GM18508 (cell line): ENCODE measurements at regions not wholly inside any gene's neighbourhood (a gene's known extent, or its start where the extent isn't known, plus 50 kb on each side); places are given as distances from the start of the nearest gene placed in this dataset.
A peak's percentile ranks its signal among the peaks of the same experiment; 100 is the strongest.
"Not testable (repeated sequence)": the region's sequence is repeated elsewhere in the genome, so short reads cannot be mapped to it uniquely, and the experiment has no call there.

Experiments
- ATAC-seq: cut with Tn5 transposase; IDR thresholded peaks from one replicate; pipeline ENCODE4 v1.9.1; 2021; ENCODE audit warnings: moderate number of reproducible peaks; ENCODE audit not compliant: insufficient read depth, unreplicated experiment

- no peak for ATAC-seq
These were observed 88.0 kb upstream of the AK4 start for GRCh38 chr1:65059930-65060538.

- no peak for ATAC-seq
These were observed 85.7 kb upstream of the AK4 start for GRCh38 chr1:65062339-65062738.

GRCh38 chr1:65063025-65063424 lies 85.0 kb upstream of the AK4 start:
- no peak for ATAC-seq

GRCh38 chr1:65064981-65065380 lies 83.0 kb upstream of the AK4 start:
- ATAC-seq, result no peak

- no peak for ATAC-seq
These were observed 82.2 kb upstream of the AK4 start for GRCh38 chr1:65065524-65066418.

- no peak for ATAC-seq
These were observed 81.6 kb upstream of the AK4 start for GRCh38 chr1:65066419-65066765.

GRCh38 chr1:65066766-65067490 lies 81.1 kb upstream of the AK4 start:
- no peak for ATAC-seq

GRCh38 chr1:65067491-65068201 lies 80.4 kb upstream of the AK4 start:
- no peak for ATAC-seq

GRCh38 chr1:65068202-65069010 lies 79.6 kb upstream of the AK4 start:
- ATAC-seq, result no peak

- no peak for ATAC-seq
These were observed 78.9 kb upstream of the AK4 start for GRCh38 chr1:65069011-65069565.

GRCh38 chr1:65072845-65073244 lies 75.2 kb upstream of the AK4 start:
- ATAC-seq, result no peak

GRCh38 chr1:65075123-65075976 lies 72.7 kb upstream of the AK4 start:
- peak; percentile 79 for ATAC-seq

GRCh38 chr1:65077369-65077768 lies 70.6 kb upstream of the AK4 start:
- no peak for ATAC-seq

- no peak for ATAC-seq
These were observed 68.1 kb upstream of the AK4 start for GRCh38 chr1:65079941-65080340.

GRCh38 chr1:65082346-65083040 lies 65.5 kb upstream of the AK4 start:
- ATAC-seq, result no peak

GRCh38 chr1:65083263-65083896 lies 64.6 kb upstream of the AK4 start:
- peak; percentile 51 for ATAC-seq

- no peak for ATAC-seq
These were observed 63.9 kb upstream of the AK4 start for GRCh38 chr1:65084066-65084465.

- ATAC-seq, result not testable (repeated sequence)
These were observed 60.5 kb upstream of the AK4 start for GRCh38 chr1:65087519-65087918.
